ENCODE measurements at regions not wholly inside any gene's neighbourhood (a gene's known extent, or its start where the extent isn't known, plus 50 kb on each side); places are given as distances from the start of the nearest gene placed in this dataset.

GRCh38 chrX:14351611-14352303 is 177.6 kb upstream of the GLRA2 start:
- TF ChIP-seq CTCF (IDR thresholded peaks at IDR 0.05) (no peak), POLR2AphosphoS5 (IDR thresholded peaks at IDR 0.05) (no peak), POLR2A (IDR thresholded peaks at IDR 0.05) (no peak)
